ENCODE measurements at regions not wholly inside any gene's neighbourhood (a gene's known extent, or its start where the extent isn't known, plus 50 kb on each side); places are given as distances from the start of the nearest gene placed in this dataset.
"Not testable (repeated sequence)": the region's sequence is repeated elsewhere in the genome, so short reads cannot be mapped to it uniquely, and the experiment has no call there.

GRCh38 chr2:142418699-142419098 lies 287.9 kb upstream of the LRP1B start:
- TF ChIP-seq, protein P1, sequence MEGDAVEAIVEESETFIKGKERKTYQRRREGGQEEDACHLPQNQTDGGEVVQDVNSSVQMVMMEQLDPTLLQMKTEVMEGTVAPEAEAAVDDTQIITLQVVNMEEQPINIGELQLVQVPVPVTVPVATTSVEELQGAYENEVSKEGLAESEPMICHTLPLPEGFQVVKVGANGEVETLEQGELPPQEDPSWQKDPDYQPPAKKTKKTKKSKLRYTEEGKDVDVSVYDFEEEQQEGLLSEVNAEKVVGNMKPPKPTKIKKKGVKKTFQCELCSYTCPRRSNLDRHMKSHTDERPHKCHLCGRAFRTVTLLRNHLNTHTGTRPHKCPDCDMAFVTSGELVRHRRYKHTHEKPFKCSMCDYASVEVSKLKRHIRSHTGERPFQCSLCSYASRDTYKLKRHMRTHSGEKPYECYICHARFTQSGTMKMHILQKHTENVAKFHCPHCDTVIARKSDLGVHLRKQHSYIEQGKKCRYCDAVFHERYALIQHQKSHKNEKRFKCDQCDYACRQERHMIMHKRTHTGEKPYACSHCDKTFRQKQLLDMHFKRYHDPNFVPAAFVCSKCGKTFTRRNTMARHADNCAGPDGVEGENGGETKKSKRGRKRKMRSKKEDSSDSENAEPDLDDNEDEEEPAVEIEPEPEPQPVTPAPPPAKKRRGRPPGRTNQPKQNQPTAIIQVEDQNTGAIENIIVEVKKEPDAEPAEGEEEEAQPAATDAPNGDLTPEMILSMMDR (IDR thresholded peaks at IDR 0.05 in 8 of 11, conservative IDR thresholded peaks at IDR 0.05 in 3 of 11): not testable (repeated sequence)
- TF ChIP-seq POLR2A (IDR thresholded peaks at IDR 0.05): not testable (repeated sequence)
